D721Med (cell line): ENCODE measurements at regions not wholly inside any gene's neighbourhood (a gene's known extent, or its start where the extent isn't known, plus 50 kb on each side); places are given as distances from the start of the nearest gene placed in this dataset.

ENCODE experiments used
- DNase-seq: peaks from one replicate; pipeline ENCODE4 v3.0.0; 2011; ENCODE audit warnings: low spot score; ENCODE audit not compliant: insufficient read length
- FAIRE-seq: peaks from 2 replicates; lab custom pipeline; 2011; peaks lifted over from hg19 to GRCh38; lab: Jason Lieb, UNC
- CTCF ChIP-seq: IDR thresholded peaks from 2 replicates; pipeline ENCODE4 v1.5.1; 2012; ENCODE audit warnings: mild to moderate bottlenecking, control low read depth; ENCODE audit not compliant: insufficient read depth; ENCODE audit errors: missing control alignments

GRCh38 chr2:52805901-52806410 is 961.6 kb upstream of the CHAC2 start:
- DNase-seq: no peak
- no peak for TF ChIP-seq CTCF
- FAIRE-seq: no peak

- FAIRE-seq (no peak), DNase-seq (no peak)
- TF ChIP-seq CTCF: no peak
Measured at GRCh38 chr2:52794581-52794980, 973.0 kb upstream of the CHAC2 start.

DNA sequence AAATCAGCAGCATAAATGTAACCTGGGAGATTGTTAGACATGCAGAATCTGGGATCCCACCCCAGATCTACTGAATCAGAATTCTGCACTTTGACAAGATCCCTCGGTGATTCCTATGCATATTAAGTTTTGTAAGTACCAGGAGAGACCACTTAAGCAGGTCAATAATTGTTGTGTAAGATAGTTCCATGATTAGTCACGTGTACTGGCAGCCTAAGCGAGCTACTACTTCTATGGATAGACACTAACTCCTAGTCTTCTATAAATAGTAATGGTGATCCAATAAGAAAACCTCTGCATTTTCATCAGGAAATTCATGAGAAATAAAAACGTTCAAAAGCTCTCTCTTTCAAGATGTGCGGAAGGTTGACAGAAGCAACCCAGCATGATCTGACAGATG is 988.2 kb upstream of the CHAC2 start:
- TF ChIP-seq CTCF: no peak
- DNase-seq: no peak
- no peak for FAIRE-seq

- no peak for FAIRE-seq
- DNase-seq: no peak
- TF ChIP-seq CTCF: no peak
Measured at GRCh38 chr2:52776571-52776970, 991.0 kb upstream of the CHAC2 start.

GRCh38 chr2:52775674-52776073 is 991.9 kb upstream of the CHAC2 start:
- TF ChIP-seq CTCF: no peak
- FAIRE-seq: no peak

DNA sequence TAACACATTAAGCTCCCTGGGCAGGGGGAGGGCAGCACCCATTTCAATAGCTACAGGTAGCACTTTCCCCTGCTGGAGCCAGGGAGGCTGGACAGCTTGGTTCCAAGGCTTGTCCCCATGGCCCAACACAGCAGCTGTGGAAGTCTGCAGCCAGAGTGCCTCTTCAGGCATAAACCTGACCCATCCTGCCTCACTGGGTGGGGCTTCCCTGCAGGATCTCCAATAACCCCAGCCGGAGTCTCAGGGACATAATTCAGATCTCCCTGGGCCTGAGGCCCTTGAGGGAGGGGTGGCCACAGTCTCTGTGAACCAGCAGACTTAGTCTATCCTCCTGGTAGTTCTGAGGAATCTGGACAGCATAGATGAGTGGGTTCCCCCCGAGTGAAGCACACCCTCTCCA is 1001.9 kb upstream of the CHAC2 start:
- TF ChIP-seq CTCF: no peak
- FAIRE-seq (no peak), DNase-seq (no peak)

More at GRCh38 chr2:52775674-52776073, 991.9 kb upstream of the CHAC2 start:
- no peak for DNase-seq

GRCh38 chr2:52749764-52750163 is 1017.8 kb upstream of the CHAC2 start:
- TF ChIP-seq CTCF: no peak
- DNase-seq: no peak
- no peak for FAIRE-seq
